DOHH2 (cell line): ENCODE measurements at regions not wholly inside any gene's neighbourhood (a gene's known extent, or its start where the extent isn't known, plus 50 kb on each side); places are given as distances from the start of the nearest gene placed in this dataset.

Experiments
- EZH2phosphoT487 ChIP-seq: fragments of 200-600 bp; sonication (generic); IDR thresholded peaks from 2 replicates; pipeline ENCODE4 v1.6.1; 2017; ENCODE audit warnings: borderline replicate concordance, mild to moderate bottlenecking, antibody characterized with exemption, low read length, moderate library complexity, mixed read lengths
- TF ChIP-seq, protein P1 (sequence below): fragments of 200-600 bp; sonication (generic); IDR thresholded peaks from one replicate; pipeline ENCODE4 v1.5.1; 2014; ENCODE audit warnings: antibody characterized with exemption, mild to moderate bottlenecking, low read depth, low read length; ENCODE audit not compliant: poor library complexity, severe bottlenecking

- TF ChIP-seq, protein P1, sequence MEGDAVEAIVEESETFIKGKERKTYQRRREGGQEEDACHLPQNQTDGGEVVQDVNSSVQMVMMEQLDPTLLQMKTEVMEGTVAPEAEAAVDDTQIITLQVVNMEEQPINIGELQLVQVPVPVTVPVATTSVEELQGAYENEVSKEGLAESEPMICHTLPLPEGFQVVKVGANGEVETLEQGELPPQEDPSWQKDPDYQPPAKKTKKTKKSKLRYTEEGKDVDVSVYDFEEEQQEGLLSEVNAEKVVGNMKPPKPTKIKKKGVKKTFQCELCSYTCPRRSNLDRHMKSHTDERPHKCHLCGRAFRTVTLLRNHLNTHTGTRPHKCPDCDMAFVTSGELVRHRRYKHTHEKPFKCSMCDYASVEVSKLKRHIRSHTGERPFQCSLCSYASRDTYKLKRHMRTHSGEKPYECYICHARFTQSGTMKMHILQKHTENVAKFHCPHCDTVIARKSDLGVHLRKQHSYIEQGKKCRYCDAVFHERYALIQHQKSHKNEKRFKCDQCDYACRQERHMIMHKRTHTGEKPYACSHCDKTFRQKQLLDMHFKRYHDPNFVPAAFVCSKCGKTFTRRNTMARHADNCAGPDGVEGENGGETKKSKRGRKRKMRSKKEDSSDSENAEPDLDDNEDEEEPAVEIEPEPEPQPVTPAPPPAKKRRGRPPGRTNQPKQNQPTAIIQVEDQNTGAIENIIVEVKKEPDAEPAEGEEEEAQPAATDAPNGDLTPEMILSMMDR: no peak
- no peak for TF ChIP-seq EZH2phosphoT487
Observed at GRCh38 chr5:56356836-56357160, 123.7 kb upstream of the ANKRD55 start.
